ENCODE measurements at regions not wholly inside any gene's neighbourhood (a gene's known extent, or its start where the extent isn't known, plus 50 kb on each side); places are given as distances from the start of the nearest gene placed in this dataset.

DNA sequence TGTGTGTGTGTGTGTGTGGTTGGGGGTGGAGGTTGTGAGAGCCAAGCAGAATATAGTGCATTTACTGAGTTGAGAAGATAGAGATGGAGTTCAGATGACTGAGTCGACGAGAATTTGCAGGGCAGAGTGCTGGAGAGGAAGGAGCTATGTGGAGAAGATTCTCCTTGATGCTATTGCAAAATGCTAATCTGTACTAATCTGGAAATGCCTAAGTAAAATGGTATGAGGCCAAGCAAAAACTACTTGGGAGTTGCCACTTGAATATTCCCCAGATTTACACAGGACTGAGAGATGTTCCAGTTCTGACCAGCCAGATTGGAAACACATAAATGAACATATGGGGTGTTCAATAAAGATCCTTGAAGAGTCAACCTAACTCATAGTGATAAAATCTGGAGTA is 316.4 kb downstream of the NSUN3 start:
- TF ChIP-seq POLR2A (IDR thresholded peaks at IDR 0.05; ENCODE audit: low read depth) (no peak), EP300 (IDR thresholded peaks at IDR 0.05) (no peak), POLR2AphosphoS5 (IDR thresholded peaks at IDR 0.05) (no peak)
- TF ChIP-seq, protein P1, sequence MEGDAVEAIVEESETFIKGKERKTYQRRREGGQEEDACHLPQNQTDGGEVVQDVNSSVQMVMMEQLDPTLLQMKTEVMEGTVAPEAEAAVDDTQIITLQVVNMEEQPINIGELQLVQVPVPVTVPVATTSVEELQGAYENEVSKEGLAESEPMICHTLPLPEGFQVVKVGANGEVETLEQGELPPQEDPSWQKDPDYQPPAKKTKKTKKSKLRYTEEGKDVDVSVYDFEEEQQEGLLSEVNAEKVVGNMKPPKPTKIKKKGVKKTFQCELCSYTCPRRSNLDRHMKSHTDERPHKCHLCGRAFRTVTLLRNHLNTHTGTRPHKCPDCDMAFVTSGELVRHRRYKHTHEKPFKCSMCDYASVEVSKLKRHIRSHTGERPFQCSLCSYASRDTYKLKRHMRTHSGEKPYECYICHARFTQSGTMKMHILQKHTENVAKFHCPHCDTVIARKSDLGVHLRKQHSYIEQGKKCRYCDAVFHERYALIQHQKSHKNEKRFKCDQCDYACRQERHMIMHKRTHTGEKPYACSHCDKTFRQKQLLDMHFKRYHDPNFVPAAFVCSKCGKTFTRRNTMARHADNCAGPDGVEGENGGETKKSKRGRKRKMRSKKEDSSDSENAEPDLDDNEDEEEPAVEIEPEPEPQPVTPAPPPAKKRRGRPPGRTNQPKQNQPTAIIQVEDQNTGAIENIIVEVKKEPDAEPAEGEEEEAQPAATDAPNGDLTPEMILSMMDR (IDR thresholded peaks at IDR 0.05) = no peak
